Neural crest cell (in vitro differentiated cells): ENCODE measurements at regions not wholly inside any gene's neighbourhood (a gene's known extent, or its start where the extent isn't known, plus 50 kb on each side); places are given as distances from the start of the nearest gene placed in this dataset.

Experiments used
- DNase-seq: peaks from one replicate; pipeline ENCODE4 v3.0.0; 2021; ENCODE audit warnings: low read depth, mixed read lengths, low spot score
- H3K27ac Mint-ChIP-seq: one replicate; pipeline ENCODE4 v1.8.0; 2021; ENCODE audit warnings: mild to moderate bottlenecking, mixed read lengths; ENCODE audit not compliant: unreplicated experiment
- H3K27me3 Mint-ChIP-seq: 2 replicates; pipeline ENCODE4 v1.8.0; 2021; ENCODE audit warnings: low read depth, mild to moderate bottlenecking, mixed read lengths
- H3K36me3 Mint-ChIP-seq: 2 replicates; pipeline ENCODE4 v1.8.0; 2021; ENCODE audit warnings: low read depth, mild to moderate bottlenecking, mixed read lengths
- H3K4me1 Mint-ChIP-seq: 2 replicates; pipeline ENCODE4 v1.8.0; 2021; ENCODE audit warnings: mixed read lengths
- H3K4me3 Mint-ChIP-seq: one replicate; pipeline ENCODE4 v1.8.0; 2021; ENCODE audit warnings: mild to moderate bottlenecking, mixed read lengths
- H3K9me3 Mint-ChIP-seq: 2 replicates; pipeline ENCODE4 v1.8.0; 2021; ENCODE audit warnings: mixed read lengths
- CTCF ChIP-seq: fragments of 200-600 bp; sonication (generic); conservative IDR thresholded peaks from 2 replicates; pipeline ENCODE4 v1.5.0; 2021; ENCODE audit warnings: antibody characterized with exemption, mild to moderate bottlenecking

DNA sequence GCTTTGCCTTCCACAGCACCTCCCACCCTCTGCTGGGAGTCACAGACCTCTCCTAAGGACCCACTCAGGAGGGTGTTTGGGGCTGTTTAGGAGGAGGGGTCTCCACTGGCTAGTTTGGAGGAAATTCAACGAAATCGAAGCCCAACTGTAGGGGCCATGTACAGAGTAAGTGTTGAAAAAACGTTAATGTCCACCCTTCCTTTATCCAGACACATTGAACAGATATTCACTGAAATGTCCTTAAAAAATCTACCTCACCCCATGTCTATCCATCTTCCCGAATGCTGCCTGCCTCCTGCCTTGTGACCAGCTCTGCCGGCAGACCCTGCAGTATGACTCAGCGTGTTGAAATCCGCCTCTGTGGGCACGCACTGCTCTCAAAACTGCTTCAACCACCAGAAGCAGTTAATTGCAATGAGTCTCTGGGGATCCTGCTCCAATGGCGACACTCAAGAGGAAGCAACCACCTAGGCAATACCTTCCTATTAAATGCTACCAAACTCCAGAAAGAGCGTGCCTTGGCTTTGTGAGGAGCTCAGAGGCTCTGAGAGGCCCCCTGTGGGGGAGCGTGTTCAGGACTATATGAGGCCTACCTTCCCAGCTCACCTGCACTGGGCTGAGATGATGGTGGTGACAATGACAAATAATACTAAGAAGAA is 61.4 kb upstream of the RTN4 start:
- DNase-seq = no peak
- H3K4me3 Mint-ChIP-seq = no peak overlapping the region
- H3K9me3 Mint-ChIP-seq = no peaks in the 10 kb centered on the region
- H3K27ac Mint-ChIP-seq = peak overlapping the region; percentile 95
- no peak for TF ChIP-seq CTCF
- H3K4me1 Mint-ChIP-seq = peaks cover 27% of the 10 kb centered on the region
- no peaks in the 10 kb centered on the region for H3K36me3 Mint-ChIP-seq
- no peaks in the 10 kb centered on the region for H3K27me3 Mint-ChIP-seq

DNA sequence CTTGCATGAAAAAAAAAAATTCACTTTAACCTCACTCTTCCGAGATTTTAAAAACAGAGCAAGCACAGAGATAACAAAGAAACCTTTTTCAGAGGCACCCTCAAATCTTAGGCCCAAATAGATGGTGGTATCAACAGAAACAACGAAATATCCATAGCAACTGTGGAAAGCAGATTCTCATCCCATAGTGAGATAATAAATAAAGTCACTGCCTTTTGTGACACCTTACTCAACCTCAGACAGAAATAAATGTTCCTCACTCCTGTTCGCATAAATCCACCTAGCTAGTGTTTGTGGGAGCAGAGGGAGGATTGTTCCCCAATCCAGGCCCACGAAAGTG is 60.9 kb upstream of the RTN4 start:
- Mint-ChIP-seq H3K27ac (peak overlapping the region; percentile 95), H3K4me1 (peaks cover 27% of the 10 kb centered on the region), H3K27me3 (no peaks in the 10 kb centered on the region), H3K4me3 (no peak overlapping the region), H3K36me3 (no peaks in the 10 kb centered on the region), H3K9me3 (no peaks in the 10 kb centered on the region)
- TF ChIP-seq CTCF = no peak
- no peak for DNase-seq

- H3K4me3 Mint-ChIP-seq = no peak overlapping the region
- peaks cover 27% of the 10 kb centered on the region for H3K4me1 Mint-ChIP-seq
- H3K36me3 Mint-ChIP-seq = no peaks in the 10 kb centered on the region
- no peak overlapping the region for H3K27ac Mint-ChIP-seq
- TF ChIP-seq CTCF = no peak
- no peaks in the 10 kb centered on the region for H3K9me3 Mint-ChIP-seq
- no peaks in the 10 kb centered on the region for H3K27me3 Mint-ChIP-seq
- no peak for DNase-seq
These were observed 59.1 kb upstream of the RTN4 start for GRCh38 chr2:55109219-55109891.

DNA sequence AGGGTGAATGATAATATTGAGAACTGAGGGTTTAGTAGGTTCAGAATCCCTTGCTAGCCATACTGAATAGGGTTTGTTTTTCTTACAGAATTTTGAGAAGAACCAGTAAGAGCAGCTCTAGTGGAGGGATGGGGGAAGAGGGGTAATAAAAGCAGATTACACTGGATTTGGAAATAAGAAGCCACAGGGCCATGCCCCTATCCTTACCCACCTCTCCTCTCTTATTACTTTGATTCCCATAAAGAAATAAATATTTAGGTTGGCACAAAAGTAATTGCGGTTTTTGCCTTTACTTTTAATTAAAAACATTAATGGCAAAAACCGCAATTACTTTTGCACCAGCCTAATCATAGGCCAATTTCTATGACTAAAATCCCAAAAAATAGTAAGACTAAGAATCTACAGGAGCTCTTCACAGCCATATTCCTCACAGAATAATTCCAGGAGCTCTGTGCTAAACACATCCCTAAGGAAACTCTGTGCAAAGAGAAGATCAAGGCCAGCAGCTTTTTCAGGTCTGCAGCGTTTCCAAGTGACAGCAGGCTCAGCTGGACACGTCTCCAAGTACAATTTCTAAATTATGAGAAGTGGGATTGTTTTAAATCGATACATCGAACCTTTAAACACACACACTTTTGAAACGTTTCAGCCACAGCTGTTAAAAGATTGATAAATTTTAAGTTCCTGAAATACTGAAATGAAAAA is 58.4 kb upstream of the RTN4 start:
- Mint-ChIP-seq H3K36me3 (no peaks in the 10 kb centered on the region), H3K27me3 (no peaks in the 10 kb centered on the region), H3K4me3 (no peak overlapping the region), H3K9me3 (no peaks in the 10 kb centered on the region), H3K4me1 (peaks cover 27% of the 10 kb centered on the region), H3K27ac (no peak overlapping the region)
- no peak for DNase-seq
- no peak for TF ChIP-seq CTCF

DNA sequence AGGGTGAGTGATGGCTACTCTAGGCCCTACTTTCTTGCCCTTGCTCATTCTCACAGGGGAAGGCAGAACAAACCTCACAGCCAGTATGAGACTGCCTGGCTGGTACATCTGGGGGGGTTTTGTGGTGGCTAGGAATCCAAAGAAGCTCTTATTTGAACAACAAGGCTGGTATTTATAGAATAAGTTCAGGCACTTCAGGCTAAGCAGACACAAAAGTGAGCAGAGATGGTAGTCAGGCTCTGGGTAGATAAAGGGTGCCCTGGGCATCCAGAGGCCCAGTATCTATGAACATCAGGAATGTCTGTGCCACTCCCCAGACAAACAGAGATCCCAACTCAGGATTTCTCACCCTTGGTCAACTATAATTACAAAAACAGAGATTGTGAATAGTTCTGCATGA is 57.2 kb upstream of the RTN4 start:
- no peak for TF ChIP-seq CTCF
- Mint-ChIP-seq H3K27me3 (no peaks in the 10 kb centered on the region), H3K9me3 (no peaks in the 10 kb centered on the region), H3K36me3 (no peaks in the 10 kb centered on the region), H3K4me3 (no peak overlapping the region), H3K27ac (no peak overlapping the region), H3K4me1 (peaks cover 22% of the 10 kb centered on the region)
- DNase-seq = no peak
